ENCODE measurements at regions not wholly inside any gene's neighbourhood (a gene's known extent, or its start where the extent isn't known, plus 50 kb on each side); places are given as distances from the start of the nearest gene placed in this dataset.
"Not testable (repeated sequence)": the region's sequence is repeated elsewhere in the genome, so short reads cannot be mapped to it uniquely, and the experiment has no call there.

- no peak for DNase-seq
These were observed 663.6 kb upstream of the CHRM3 start for GRCh38 chr1:238722812-238723211.

DNA sequence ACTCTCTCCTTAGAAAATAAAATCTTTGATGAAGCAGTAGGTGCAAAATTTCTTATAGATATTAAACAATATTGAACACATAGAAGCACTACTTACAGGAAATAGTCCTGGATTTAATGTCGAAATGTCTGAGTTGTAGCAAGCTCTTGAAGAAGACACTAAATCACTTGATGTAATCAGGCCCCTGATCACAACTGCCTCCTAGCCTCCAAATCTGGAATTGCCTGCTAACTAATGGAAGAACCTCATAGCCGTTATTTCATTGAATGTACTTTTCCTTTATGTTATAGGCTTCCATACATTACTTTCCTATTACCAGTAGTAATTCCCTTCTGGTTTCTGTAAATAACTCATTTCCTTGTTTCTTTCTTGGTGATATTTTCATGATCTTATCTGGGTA is 675.7 kb upstream of the CHRM3 start:
- no peak for DNase-seq

- no peak for DNase-seq
These were observed 685.3 kb upstream of the CHRM3 start for GRCh38 chr1:238701024-238701423.

DNA sequence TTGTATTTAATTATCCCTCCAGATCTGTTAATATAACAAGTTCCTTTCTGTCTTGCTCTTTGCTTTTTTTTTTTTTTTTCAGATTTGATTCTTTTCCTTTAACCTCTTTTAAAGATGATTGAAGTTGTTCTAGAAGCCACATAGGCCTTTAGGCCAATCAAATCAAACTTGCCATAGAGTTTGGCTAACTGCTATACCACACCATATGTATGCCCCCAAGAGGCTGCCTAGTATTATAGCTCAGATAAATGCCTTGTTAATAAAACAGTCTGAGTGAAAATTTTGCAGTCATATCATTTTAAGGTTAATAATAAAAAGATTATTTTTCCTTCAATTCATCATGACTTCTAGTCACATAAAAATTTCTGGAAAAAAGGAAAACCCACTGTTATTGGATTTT is 696.0 kb upstream of the CHRM3 start:
- no peak for DNase-seq

- not testable (repeated sequence) for DNase-seq
These were observed 701.8 kb upstream of the CHRM3 start for GRCh38 chr1:238684576-238684975.

DNA sequence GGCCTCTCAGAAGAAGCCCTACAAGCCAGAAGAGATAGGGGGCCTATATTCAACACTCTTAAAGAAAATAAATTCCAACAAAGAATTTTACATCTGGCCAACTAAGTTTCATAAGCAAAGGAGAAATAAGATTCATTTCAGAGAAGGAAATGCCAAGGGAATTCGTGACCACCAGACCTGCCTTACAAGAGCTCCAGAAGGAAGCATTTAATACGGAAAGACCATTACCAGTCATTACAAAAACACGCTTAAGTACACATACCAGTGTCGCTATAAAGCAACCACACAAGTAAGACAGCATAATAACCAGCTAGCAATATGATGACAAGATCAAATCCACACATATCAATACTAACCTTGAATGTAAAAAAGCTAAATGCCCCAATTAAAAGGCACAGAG is 704.9 kb upstream of the CHRM3 start:
- no peak for DNase-seq

DNA sequence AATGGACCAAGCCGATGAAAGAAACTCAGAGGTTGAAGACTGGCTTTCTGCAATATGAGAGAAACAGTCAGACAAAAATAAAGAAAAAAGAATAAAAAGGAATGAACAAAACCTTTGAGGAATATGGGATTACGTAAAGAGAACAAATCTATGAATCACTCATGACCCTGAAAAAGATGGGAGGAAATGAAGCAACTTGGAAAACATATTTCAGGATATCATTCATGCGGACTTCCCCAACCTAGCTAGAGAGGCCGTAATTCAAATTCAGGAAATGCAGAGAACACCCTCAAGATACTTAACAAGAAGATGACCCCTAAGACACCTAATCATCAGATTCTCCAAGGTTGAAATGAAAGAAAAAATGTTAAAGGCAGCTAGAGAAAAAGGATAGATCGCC is 705.3 kb upstream of the CHRM3 start:
- DNase-seq = no peak

DNA sequence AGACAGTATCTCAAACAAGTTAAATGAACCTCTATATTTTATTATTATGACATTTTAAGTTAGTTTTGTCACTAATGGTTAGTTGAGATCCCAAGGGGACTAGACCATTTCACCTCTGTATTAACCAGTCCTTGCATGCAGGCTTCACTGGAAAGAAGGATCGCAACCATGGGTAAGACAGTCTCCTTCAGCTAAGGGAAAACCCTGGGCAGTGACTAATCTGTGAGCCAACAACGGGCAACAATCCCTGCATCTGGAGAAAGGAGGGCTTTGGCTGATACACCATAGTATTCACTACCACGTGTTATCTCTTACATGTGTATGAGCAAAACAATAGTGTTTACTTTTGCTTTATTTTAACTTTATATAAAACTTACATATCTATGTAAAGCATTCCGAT is 708.8 kb upstream of the CHRM3 start:
- DNase-seq = no peak

DNA sequence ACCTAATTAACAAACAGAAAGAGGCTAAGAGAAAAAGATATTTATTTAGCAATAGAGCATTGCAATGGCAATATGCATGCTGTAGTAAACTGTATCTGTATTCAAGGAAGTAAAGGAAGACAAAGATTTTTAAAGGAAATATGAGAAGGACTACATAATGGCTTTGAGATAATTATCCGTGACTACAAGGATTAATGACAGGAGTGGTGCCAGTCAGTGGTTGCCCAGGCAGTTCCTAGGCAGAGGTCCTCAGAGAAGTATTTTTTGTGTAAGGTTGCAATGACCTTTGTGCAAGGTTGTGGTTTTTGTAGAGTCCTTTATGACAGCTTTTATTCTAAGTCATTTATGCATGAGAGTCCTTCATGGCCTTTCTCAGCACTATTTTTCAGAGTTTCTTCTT is 711.1 kb upstream of the CHRM3 start:
- no peak for DNase-seq

GRCh38 chr1:238674316-238674715 is 712.1 kb upstream of the CHRM3 start:
- no peak for DNase-seq

DNA sequence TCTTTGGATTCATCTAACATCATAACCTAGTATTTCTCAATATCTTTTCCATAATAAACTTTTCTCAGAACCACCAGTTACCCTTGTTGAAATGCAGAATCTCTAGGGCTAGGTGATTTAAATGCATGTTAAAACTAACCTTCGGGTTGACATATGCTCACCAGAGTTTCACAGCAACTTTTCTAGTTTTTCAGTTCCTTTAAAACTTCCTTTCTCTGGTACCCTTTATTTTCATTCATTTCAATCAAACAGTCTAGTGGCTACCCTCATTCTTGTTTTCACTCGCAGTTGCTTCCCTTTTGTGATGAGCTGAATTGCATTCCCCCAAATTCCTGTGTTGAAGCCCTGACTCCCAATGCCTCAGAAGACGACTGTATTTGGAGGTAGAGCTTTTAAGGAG is 712.8 kb upstream of the CHRM3 start:
- DNase-seq = no peak

DNA sequence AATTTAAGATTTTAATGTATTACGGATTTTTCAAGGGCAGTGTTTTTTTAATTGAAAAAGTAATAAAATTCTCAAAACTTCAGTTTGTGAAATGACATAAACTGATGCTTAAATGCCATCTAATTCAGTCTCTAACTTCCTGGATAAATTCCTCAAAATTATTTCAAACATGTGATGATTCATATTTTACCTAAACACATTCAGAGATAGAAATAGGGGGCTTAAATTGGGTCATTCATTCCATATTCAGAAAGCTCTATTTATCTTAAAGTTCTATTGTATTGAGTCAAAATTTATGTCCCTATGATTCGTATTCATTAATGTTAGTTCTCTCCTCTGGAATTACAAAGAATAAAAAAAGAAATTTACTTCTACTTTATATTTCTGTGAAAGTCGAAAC is 713.6 kb upstream of the CHRM3 start:
- DNase-seq = no peak

DNA sequence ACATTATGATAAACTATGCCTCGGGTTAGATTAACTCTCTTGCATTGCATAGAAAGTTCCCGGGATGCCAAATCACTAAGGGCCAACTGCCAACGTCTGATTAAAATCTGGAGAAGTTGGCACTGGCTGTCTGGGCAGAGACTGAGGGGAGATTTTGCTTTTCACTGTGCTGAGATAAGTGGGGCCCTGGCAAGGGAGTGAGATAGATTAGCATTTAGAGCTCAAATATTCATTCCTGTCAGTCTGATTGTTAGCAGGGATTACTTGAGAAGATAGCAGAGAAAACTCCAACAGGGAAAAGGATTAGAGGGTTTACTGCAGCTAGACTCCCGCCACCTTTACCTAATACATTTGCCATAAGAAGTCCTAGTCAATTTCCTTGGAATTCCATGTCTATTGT is 714.1 kb upstream of the CHRM3 start:
- no peak for DNase-seq

- DNase-seq = no peak
These were observed 722.2 kb upstream of the CHRM3 start for GRCh38 chr1:238664139-238664538.

DNA sequence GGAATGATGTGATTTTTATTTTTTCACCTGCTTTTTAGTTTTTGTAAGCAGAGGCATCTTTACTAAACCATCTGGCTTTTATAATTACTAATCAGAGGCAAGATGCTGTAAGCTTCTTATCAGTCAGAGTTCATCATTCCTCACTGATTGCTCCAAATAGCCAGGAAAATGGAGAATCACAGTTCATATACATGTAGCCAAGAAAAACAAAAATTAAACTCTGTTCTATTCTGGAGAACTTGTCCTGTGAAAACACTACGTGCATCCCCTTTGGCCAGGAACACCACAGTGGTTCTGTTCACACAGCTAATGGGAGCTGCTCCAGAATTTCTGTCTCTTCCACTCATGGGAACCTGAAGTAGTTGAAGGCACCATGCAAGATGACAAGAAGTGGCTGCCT is 725.5 kb upstream of the CHRM3 start:
- DNase-seq = no peak

- DNase-seq = no peak
These were observed 727.6 kb upstream of the CHRM3 start for GRCh38 chr1:238658763-238659162.

- no peak for DNase-seq
These were observed 732.6 kb upstream of the CHRM3 start for GRCh38 chr1:238653693-238654321.

DNA sequence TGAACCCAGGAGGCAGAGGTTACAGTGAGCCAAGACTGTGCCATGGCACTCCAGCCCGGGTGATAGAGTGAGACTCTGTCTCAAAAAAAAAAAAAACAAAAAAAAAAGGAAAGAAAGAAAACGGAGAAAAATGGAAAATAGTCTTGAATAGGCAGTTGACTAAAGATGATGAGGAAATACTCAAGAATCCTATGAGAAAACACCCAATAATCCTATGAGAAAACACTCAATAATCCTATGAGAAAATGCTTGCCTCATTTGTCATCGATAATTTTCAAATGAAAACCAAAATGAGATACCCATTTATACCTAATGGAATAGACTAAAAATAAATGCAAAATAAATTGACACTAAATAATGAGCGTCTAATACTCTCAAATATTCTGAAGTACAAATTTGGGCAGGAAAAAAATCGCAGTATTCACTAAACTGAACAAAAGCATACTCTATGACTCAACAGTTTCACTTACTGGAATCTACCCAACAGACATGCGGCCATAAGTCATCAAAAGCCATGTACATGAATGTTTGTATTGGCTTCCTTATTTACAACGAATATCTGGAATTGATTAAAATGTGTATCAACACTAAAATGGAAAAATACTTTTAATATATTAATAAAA is 733.9 kb upstream of the CHRM3 start:
- DNase-seq = no peak

DNA sequence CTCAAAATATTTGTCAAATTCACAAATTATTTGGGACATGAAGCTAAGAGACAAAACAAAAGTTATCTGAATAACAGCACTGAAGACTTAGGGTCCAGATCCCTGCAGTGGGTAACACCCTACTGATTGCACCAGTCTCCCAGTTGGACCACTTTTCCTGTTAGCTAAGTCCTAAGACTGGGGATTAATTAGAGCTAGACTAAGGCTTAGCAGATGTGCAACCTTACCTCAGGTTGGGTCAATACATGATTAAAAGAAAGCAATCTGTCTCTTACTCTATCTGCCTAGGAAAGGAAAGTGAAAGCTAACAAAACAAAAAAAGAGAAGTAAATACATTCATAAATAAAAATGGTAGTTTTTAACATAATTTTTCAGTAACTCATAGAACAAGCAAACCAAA is 737.2 kb upstream of the CHRM3 start:
- DNase-seq = no peak

- no peak for DNase-seq
These were observed 737.6 kb upstream of the CHRM3 start for GRCh38 chr1:238648751-238649150.

DNA sequence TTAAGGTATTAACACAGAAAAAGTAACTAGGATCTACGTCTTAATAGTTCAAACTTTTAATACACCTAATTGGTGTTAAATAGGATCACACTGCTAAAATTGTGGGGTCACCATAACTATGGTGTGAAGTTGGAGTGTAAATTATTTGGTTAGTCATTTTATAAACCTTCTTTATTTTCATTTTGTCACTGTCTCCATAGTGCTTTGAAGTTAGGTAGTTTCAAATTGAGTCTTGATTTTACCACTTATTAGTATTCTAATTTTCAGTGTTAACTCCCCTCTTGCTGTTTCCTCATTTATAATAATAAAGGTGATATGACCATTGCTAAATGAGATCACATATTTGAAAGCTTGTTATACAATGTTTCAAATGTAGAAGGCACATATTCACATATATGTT is 738.1 kb upstream of the CHRM3 start:
- no peak for DNase-seq

DNA sequence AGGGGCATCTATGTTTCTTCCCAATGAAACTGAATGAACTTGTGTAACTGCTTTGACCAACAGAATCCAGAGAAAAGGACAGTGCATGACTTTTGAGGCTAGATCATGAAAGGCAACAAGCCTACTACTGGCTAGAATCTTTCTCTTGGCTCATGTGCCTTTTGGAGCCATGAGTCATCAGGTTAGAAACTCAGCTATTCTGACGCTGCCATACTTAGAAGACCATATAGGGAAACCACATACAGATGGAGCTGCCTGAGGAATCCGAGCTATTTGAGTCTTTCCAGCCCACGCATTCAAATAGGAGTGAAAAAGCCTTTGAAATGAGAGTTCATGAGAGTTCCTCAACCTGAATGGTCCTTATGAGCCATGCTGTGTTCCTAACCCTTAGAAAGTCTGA is 738.5 kb upstream of the CHRM3 start:
- no peak for DNase-seq

GRCh38 chr1:238642231-238642630 is 744.1 kb upstream of the CHRM3 start:
- DNase-seq = no peak

DNA sequence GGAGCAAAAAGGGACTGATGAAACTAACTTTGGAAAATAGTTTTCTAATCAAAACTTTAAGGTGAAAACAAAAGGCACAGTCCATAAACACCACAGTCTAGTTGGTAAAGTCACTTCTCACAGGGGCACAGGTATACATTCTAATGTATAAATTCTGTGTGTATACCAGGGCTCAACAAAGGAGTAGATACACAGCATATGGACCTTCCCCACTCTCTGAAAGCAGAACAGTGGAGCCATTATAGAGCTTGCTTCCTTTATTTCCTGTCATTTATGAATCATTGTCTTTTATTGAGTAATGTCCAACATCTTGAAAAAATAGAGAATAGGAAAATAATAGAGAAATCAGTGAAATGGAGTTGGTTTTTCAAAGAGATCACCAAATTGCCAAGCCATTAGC is 746.5 kb upstream of the CHRM3 start:
- DNase-seq = no peak

DNA sequence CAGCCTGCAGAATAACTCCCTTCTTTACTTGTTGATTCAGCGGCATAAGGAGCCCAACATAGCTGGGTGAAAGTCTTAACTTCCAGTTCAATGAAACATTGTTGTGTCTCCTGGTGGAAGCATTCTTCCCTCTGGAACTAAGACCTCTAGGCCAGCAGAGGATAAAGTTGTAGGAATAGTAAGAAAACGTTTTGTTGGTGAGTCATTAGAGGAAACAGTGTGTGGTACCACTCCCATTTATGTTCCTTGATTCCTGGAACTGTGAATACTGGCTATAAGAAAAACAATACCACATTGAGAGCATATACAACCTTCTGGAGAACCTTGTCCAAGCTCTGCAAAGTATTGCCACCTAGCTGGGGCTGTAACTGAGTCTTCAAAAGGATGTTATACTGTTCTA is 737.4 kb upstream of the ZP4 start:
- DNase-seq = no peak

Data from stimulated activated CD4-positive, alpha-beta T cell treated with anti-CD3 and anti-CD28 coated beads, Interleukin-12 subunit alpha, Interleukin-12 subunit beta, amount 100 ng/mL, for 4 hours (primary cell).